HG03520 (cell line): ENCODE measurements at regions not wholly inside any gene's neighbourhood (a gene's known extent, or its start where the extent isn't known, plus 50 kb on each side); places are given as distances from the start of the nearest gene placed in this dataset.
"Not testable (repeated sequence)": the region's sequence is repeated elsewhere in the genome, so short reads cannot be mapped to it uniquely, and the experiment has no call there.

Experiments used
- ATAC-seq: cut with Tn5 transposase; IDR thresholded peaks from one replicate; pipeline ENCODE4 v1.9.1; 2021; ENCODE audit warnings: mild to moderate bottlenecking, moderate library complexity; ENCODE audit not compliant: unreplicated experiment

GRCh38 chr2:133624551-133624950, 56.3 kb upstream of the NCKAP5 start:
- ATAC-seq: no peak

- no peak for ATAC-seq
Measured at GRCh38 chr2:133627741-133628140, 59.5 kb upstream of the NCKAP5 start.

- no peak for ATAC-seq
Measured at GRCh38 chr2:133633309-133633708, 65.0 kb upstream of the NCKAP5 start.

GRCh38 chr2:133633881-133634409, 65.7 kb upstream of the NCKAP5 start:
- no peak for ATAC-seq

GRCh38 chr2:133635131-133635530, 66.9 kb upstream of the NCKAP5 start:
- ATAC-seq: no peak

GRCh38 chr2:133636287-133636686, 68.0 kb upstream of the NCKAP5 start:
- no peak for ATAC-seq

- ATAC-seq: no peak
Measured at GRCh38 chr2:133640103-133640502, 71.8 kb upstream of the NCKAP5 start.

GRCh38 chr2:133641497-133641896, 73.2 kb upstream of the NCKAP5 start:
- ATAC-seq: no peak

- ATAC-seq: no peak
Measured at GRCh38 chr2:133641942-133642725, 73.9 kb upstream of the NCKAP5 start.

GRCh38 chr2:133642791-133643191, 74.5 kb upstream of the NCKAP5 start:
- ATAC-seq: no peak

- no peak for ATAC-seq
Measured at GRCh38 chr2:133643863-133644262, 75.6 kb upstream of the NCKAP5 start.

GRCh38 chr2:133644846-133645245, 76.6 kb upstream of the NCKAP5 start:
- no peak for ATAC-seq

GRCh38 chr2:133647386-133647785, 79.1 kb upstream of the NCKAP5 start:
- not testable (repeated sequence) for ATAC-seq

GRCh38 chr2:133651861-133652260, 83.6 kb upstream of the NCKAP5 start:
- no peak for ATAC-seq

- ATAC-seq: no peak
Measured at GRCh38 chr2:133652398-133652797, 84.1 kb upstream of the NCKAP5 start.

- ATAC-seq: no peak
Measured at GRCh38 chr2:133653056-133653455, 84.8 kb upstream of the NCKAP5 start.

GRCh38 chr2:133654949-133655348, 86.7 kb upstream of the NCKAP5 start:
- ATAC-seq: no peak

- no peak for ATAC-seq
Measured at GRCh38 chr2:133655610-133656009, 87.3 kb upstream of the NCKAP5 start.

- ATAC-seq: no peak
Measured at GRCh38 chr2:133657591-133657990, 89.3 kb upstream of the NCKAP5 start.

GRCh38 chr2:133658020-133658903, 90.0 kb upstream of the NCKAP5 start:
- no peak for ATAC-seq

- ATAC-seq: no peak
Measured at GRCh38 chr2:133660510-133660909, 92.2 kb upstream of the NCKAP5 start.

- no peak for ATAC-seq
Measured at GRCh38 chr2:133661392-133661791, 93.1 kb upstream of the NCKAP5 start.
